ENCODE measurements at regions not wholly inside any gene's neighbourhood (a gene's known extent, or its start where the extent isn't known, plus 50 kb on each side); places are given as distances from the start of the nearest gene placed in this dataset. TPM values are rescaled to one million over a fixed set of nuclear protein-coding genes. Genes with fewer than 3 reads are reported as not detected.
"Not testable (repeated sequence)": the region's sequence is repeated elsewhere in the genome, so short reads cannot be mapped to it uniquely, and the experiment has no call there.

DNA sequence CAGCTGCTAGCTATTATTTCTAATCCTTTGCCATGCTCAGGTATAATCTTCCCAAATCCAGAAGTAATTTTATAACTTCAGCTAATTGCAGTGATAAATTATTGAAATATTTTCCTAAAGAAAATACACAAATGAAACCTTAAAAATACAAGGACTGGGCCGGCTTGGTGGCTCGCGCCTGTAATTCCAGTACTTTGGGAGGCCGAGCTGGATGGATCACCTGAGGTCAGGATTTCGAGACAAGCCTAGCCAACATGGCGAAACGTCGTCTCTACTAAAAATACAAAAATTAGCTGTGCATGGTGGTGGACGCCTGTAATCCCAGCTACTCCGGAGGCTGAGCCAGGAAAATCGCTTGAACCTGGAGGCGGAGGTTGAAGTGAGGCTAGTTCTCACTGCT lies 609.2 kb upstream of the POTED start:
- H3K4me1 ChIP-seq; H3F3A ChIP-seq (ENCODE audit: low read depth); H2AFZ ChIP-seq (replicated peaks); H3K27ac ChIP-seq; H3K9ac ChIP-seq; H3K79me2 ChIP-seq (ENCODE audit: low read depth); H3K4me2 ChIP-seq; H3K4me3 Mint-ChIP-seq; H3K27me3 ChIP-seq; H3K4me1 Mint-ChIP-seq; H3K36me3 Mint-ChIP-seq; H3K27ac Mint-ChIP-seq; H3K4me3 ChIP-seq; DNase-seq (ENCODE audit: low spot score); H3K27me3 Mint-ChIP-seq (ENCODE audit: insufficient read depth, low read depth); H4K20me1 ChIP-seq (ENCODE audit: low read depth); H3K36me3 ChIP-seq: not testable (repeated sequence)
- H3K9me3 Mint-ChIP-seq, result peaks cover 59% of the 10 kb centered on the region
- peaks cover 35% of the 10 kb centered on the region for H3K9me3 ChIP-seq (ENCODE audit: low read depth)

DNA sequence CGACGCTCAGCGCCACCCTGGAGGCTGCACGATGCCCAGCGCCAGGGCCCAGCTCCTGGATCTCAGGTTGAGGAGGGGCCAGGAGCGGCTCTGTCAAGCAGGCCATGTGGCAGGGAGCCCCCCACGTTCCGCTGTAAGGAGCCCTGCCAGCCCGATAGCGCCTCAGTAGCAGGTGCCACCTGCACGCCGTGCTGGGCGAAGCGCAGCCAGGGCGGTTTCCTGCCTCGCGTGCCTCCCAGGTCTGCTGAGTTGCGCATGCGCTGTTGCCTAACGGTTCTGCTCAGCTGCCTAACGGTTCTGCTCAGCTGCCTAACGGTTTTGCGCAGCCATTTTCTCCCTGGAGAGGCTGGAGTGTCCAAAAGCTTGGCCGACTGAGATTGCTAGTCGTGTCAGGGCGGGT lies 571.9 kb upstream of the POTED start:
- H3K9ac ChIP-seq; H3K27me3 Mint-ChIP-seq (ENCODE audit: insufficient read depth, low read depth); H3K36me3 Mint-ChIP-seq; H3K27ac Mint-ChIP-seq; H3K4me1 ChIP-seq; DNase-seq (ENCODE audit: low spot score); H2AFZ ChIP-seq (replicated peaks); H3K79me2 ChIP-seq (ENCODE audit: low read depth); H3F3A ChIP-seq (ENCODE audit: low read depth); H3K4me3 ChIP-seq; H3K27me3 ChIP-seq; H4K20me1 ChIP-seq (ENCODE audit: low read depth); H3K4me1 Mint-ChIP-seq; H3K4me2 ChIP-seq; H3K9me3 ChIP-seq (ENCODE audit: low read depth); H3K4me3 Mint-ChIP-seq; H3K36me3 ChIP-seq; H3K27ac ChIP-seq: not testable (repeated sequence)
- peaks cover 19% of the 10 kb centered on the region for H3K9me3 Mint-ChIP-seq

DNA sequence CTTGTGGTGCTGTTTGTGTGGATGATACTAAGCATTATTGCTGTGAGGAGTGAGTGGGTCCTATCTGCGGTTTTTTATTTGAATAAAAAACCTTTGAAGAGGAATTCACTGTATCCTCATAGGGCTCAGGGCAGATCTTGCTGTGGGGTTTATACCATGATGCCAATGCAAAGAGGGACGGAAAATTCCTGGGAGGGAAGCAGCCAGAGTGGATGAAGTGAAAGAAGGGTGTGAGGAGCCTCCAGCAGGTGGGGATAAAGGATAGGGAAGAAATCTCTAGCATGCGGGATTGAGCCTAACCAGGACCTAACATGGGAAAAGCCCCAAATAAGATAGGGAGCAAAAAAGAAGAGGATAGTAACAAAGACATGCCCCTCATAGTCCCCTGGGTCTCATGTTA lies 556.8 kb upstream of the POTED start:
- H3K27me3 Mint-ChIP-seq (ENCODE audit: insufficient read depth, low read depth); H3K36me3 ChIP-seq; H3K9ac ChIP-seq; H3K4me2 ChIP-seq; H3K4me3 Mint-ChIP-seq; DNase-seq (ENCODE audit: low spot score); H2AFZ ChIP-seq (replicated peaks); H3K4me3 ChIP-seq; H3K4me1 ChIP-seq; H3F3A ChIP-seq (ENCODE audit: low read depth); H3K4me1 Mint-ChIP-seq; H3K27ac Mint-ChIP-seq; H3K27me3 ChIP-seq; H3K79me2 ChIP-seq (ENCODE audit: low read depth); H3K27ac ChIP-seq; H4K20me1 ChIP-seq (ENCODE audit: low read depth); H3K9me3 ChIP-seq (ENCODE audit: low read depth); H3K9me3 Mint-ChIP-seq; H3K36me3 Mint-ChIP-seq: not testable (repeated sequence)

Small RNA genes lying in the stretch of these regions (small RNA-seq; reads per million reads assigned to genes)
- gene RNU6-614P, result not detected
